GM13976 (cell line): ENCODE measurements at regions not wholly inside any gene's neighbourhood (a gene's known extent, or its start where the extent isn't known, plus 50 kb on each side); places are given as distances from the start of the nearest gene placed in this dataset.

ENCODE experiments used
- DNase-seq: peaks from one replicate; pipeline ENCODE4 v3.0.0; 2012; ENCODE audit warnings: low spot score
- CTCF ChIP-seq: IDR thresholded peaks from 2 replicates; pipeline ENCODE4 v1.5.1; 2012; ENCODE audit warnings: borderline replicate concordance, mild to moderate bottlenecking; ENCODE audit not compliant: insufficient read depth; ENCODE audit errors: extremely low read depth, missing control alignments, control extremely low read depth
- in situ Hi-C: fragments of 300-500 bp; cut with MboI; formaldehyde crosslinking; loops from one replicate; pipeline ENCODE4 v1.12.0; 2022; ENCODE audit warnings: low sequenced_read_pairs, mixed read lengths, inconsistent platforms; ENCODE audit not compliant: unreplicated experiment

- no peak for TF ChIP-seq CTCF
- no peak for DNase-seq
- in situ Hi-C loops, result no loop called here
Measured at GRCh38 chr16:80006241-80007215, 406.0 kb upstream of the MAF start.

- no peak for DNase-seq
- in situ Hi-C loops, result no loop called here
- no peak for TF ChIP-seq CTCF
Measured at GRCh38 chr16:80004113-80004512, 403.6 kb upstream of the MAF start.

GRCh38 chr16:80002261-80002660 is 401.7 kb upstream of the MAF start:
- no peak for TF ChIP-seq CTCF
- DNase-seq, result no peak
- in situ Hi-C loops, result no loop called here

GRCh38 chr16:79998143-79998542 is 397.6 kb upstream of the MAF start:
- in situ Hi-C loops, result no loop called here
- no peak for DNase-seq
- TF ChIP-seq CTCF, result no peak

GRCh38 chr16:79997257-79997656 is 396.7 kb upstream of the MAF start:
- no peak for TF ChIP-seq CTCF
- in situ Hi-C loops, result no loop called here
- no peak for DNase-seq

- in situ Hi-C loops, result no loop called here
- DNase-seq, result no peak
- no peak for TF ChIP-seq CTCF
Measured at GRCh38 chr16:79996321-79996720, 395.8 kb upstream of the MAF start.
